Psoas muscle (tissue), 7 donors: ENCODE measurements at regions not wholly inside any gene's neighbourhood (a gene's known extent, or its start where the extent isn't known, plus 50 kb on each side); places are given as distances from the start of the nearest gene placed in this dataset.
"Not testable (repeated sequence)": the region's sequence is repeated elsewhere in the genome, so short reads cannot be mapped to it uniquely, and the experiment has no call there.

Experiments
- ATAC-seq, 4 donors: fragments of 200-7000 bp; cut with Tn5 transposase; one replicate each; pipeline ENCODE4 v1.9.1; 2020; ENCODE audit warnings: moderate library complexity in 3 of 4, mild to moderate bottlenecking in 2 of 4
- DNase-seq, 2 donors: peaks; one replicate each; pipeline ENCODE4 v3.0.0-alpha.2; 2020
- H3K27ac ChIP-seq: fragments of 200-600 bp; one replicate; pipeline ENCODE4 v1.8.0; 2022
- H3K27me3 ChIP-seq, 3 donors: fragments of 200-600 bp in 1 of 3; one replicate each; pipeline versions ENCODE4 v1.6.1 to v1.8.0; 2013 to 2022; ENCODE audit warnings: low read length in 2 of 3, mild to moderate bottlenecking in 2 of 3, moderate library complexity in 1 of 3; ENCODE audit not compliant: insufficient read depth in 3 of 3
- H3K36me3 ChIP-seq, 2 donors: fragments of 200-600 bp in 1 of 2; one replicate each; pipeline versions ENCODE4 v1.6.1 to v1.8.0; 2013 to 2022; ENCODE audit warnings: low read depth in 1 of 2, mild to moderate bottlenecking in 1 of 2, moderate library complexity in 1 of 2; ENCODE audit not compliant: insufficient read depth in 1 of 2
- H3K4me1 ChIP-seq: fragments of 200-600 bp; one replicate; pipeline ENCODE4 v1.8.0; 2022
- H3K4me3 ChIP-seq: fragments of 200-600 bp; one replicate; pipeline ENCODE4 v1.8.0; 2022; ENCODE audit warnings: mild to moderate bottlenecking
- H3K9me3 ChIP-seq: fragments of 200-600 bp; one replicate; pipeline ENCODE4 v1.8.0; 2022
- CTCF ChIP-seq: fragments of 200-600 bp; IDR thresholded peaks from one replicate; pipeline ENCODE4 v1.8.0; 2022; ENCODE audit warnings: antibody characterized with exemption
- WGBS, 3 donors: extraction: QIAGEN DNeasy Blood & Tissue Kit; methylation state at CpG; one replicate each; pipeline versions ENCODE4 v1.1.6 to v1.1.7; 2013; 5-methylcytosine and 5-hydroxymethylcytosine counted together
- intact Hi-C, 2 donors: fragments of 100-400 bp; cut with DNase I; formaldehyde crosslinking; loops; one replicate each; pipeline versions ENCODE4 v1.11.0 to v1.14.2; 2022
- donor health status: healthy with polysubstance abuse.
- donor health status: DM: no; HTN: no; CAD: no; lungs with moderate emphysema.
- donor health status: Bipolar disorder and iron deficiency.
- donor health status: healthy.
- donor health status: DM: yes; HTN: yes; CAD: no.
- donor health status: DM: no; HTN: no; CAD: no.
- donor health status: DM: yes; HTN: yes; CAD: no.

GRCh38 chr4:189734648-189735267 is 205.9 kb upstream of the FRG1 start:
- H3K4me3 ChIP-seq, H3K9me3 ChIP-seq, H3K27me3 ChIP-seq, intact Hi-C loops, H3K4me1 ChIP-seq, H3K36me3 ChIP-seq, DNase-seq, H3K27ac ChIP-seq: not testable (repeated sequence)
- 11 to 41% (median 21%) methylated on average over 2 of the region's 2 CpGs for WGBS, 3 donors
- peak in 3 of 4 donors; percentile 42 to 86 (median 71) for ATAC-seq

GRCh38 chr4:189736656-189737055 is 204.0 kb upstream of the FRG1 start:
- 90 to 95% (median 94%) methylated on average over 4 of the region's 4 CpGs for WGBS, 3 donors
- H3K4me3 ChIP-seq, H3K36me3 ChIP-seq, H3K9me3 ChIP-seq, H3K27ac ChIP-seq, H3K4me1 ChIP-seq, H3K27me3 ChIP-seq, ATAC-seq, intact Hi-C loops, DNase-seq: not testable (repeated sequence)

GRCh38 chr4:189740118-189740517 is 200.6 kb upstream of the FRG1 start:
- intact Hi-C loops, H3K27me3 ChIP-seq, ATAC-seq, H3K27ac ChIP-seq, H3K4me3 ChIP-seq, DNase-seq, H3K36me3 ChIP-seq, H3K4me1 ChIP-seq, H3K9me3 ChIP-seq: not testable (repeated sequence)
- WGBS, 3 donors = 70 to 74% (median 72%) methylated on average over 7 of the region's 7 CpGs

GRCh38 chr4:189740873-189741272 is 199.8 kb upstream of the FRG1 start:
- WGBS, 3 donors = 80 to 89% (median 87%) methylated on average over 14 to 16 of the region's 16 CpGs
- no peaks in the 10 kb centered on the region for H3K27me3 ChIP-seq
- no peaks in the 10 kb centered on the region for H3K9me3 ChIP-seq
- no peak overlapping the region for H3K4me3 ChIP-seq
- H3K27ac ChIP-seq = no peak overlapping the region
- no peaks in the 10 kb centered on the region for H3K36me3 ChIP-seq
- intact Hi-C loops = no loop called here
- no peak for ATAC-seq
- no peak for DNase-seq
- no peak for TF ChIP-seq CTCF
- H3K4me1 ChIP-seq = no peaks in the 10 kb centered on the region

GRCh38 chr4:189753092-189753491 is 187.6 kb upstream of the FRG1 start:
- ATAC-seq, H3K27me3 ChIP-seq, intact Hi-C loops, H3K9me3 ChIP-seq, H3K36me3 ChIP-seq, H3K4me3 ChIP-seq, H3K4me1 ChIP-seq, H3K27ac ChIP-seq, DNase-seq: not testable (repeated sequence)
- 71 to 83% (median 81%) methylated on average over 1 of the region's 1 CpG for WGBS, 3 donors

GRCh38 chr4:189763583-189763982 is 177.1 kb upstream of the FRG1 start:
- ATAC-seq (no peak), DNase-seq (no peak)
- WGBS, 3 donors = 57 to 68% (median 61%) methylated on average over 3 of the region's 3 CpGs
- Histone ChIP-seq H3K4me3 (no peak overlapping the region), H3K27ac (no peak overlapping the region), H3K9me3 (no peaks in the 10 kb centered on the region), H3K4me1 (no peaks in the 10 kb centered on the region), H3K27me3 (no peaks in the 10 kb centered on the region), H3K36me3 (no peaks in the 10 kb centered on the region)
- intact Hi-C loops = no loop called here
- no peak for TF ChIP-seq CTCF

GRCh38 chr4:189765301-189765700 is 175.4 kb upstream of the FRG1 start:
- TF ChIP-seq CTCF = no peak
- H3K27ac ChIP-seq = no peak overlapping the region
- H3K36me3 ChIP-seq = no peaks in the 10 kb centered on the region
- H3K27me3 ChIP-seq = no peaks in the 10 kb centered on the region
- WGBS, 3 donors = 43 to 56% (median 45%) methylated on average over 10 of the region's 10 CpGs
- no peaks in the 10 kb centered on the region for H3K4me1 ChIP-seq
- DNase-seq (no peak), ATAC-seq (no peak)
- no peak overlapping the region for H3K4me3 ChIP-seq
- no peaks in the 10 kb centered on the region for H3K9me3 ChIP-seq
- intact Hi-C loops = no loop called here
